Neural cell (in vitro differentiated cells): ENCODE measurements at regions not wholly inside any gene's neighbourhood (a gene's known extent, or its start where the extent isn't known, plus 50 kb on each side); places are given as distances from the start of the nearest gene placed in this dataset.

Experiments used
- H2AFZ ChIP-seq: fragments of 200-600, 300-800 bp; sonication (generic), shearing (Covaris generic); 2 replicates; pipeline ENCODE4 v1.6.0; 2014; ENCODE audit warnings: low read depth, mild to moderate bottlenecking, antibody characterized with exemption, low read length, moderate library complexity
- H3F3A ChIP-seq: fragments of 200-600 bp; shearing (Covaris generic); 2 replicates; pipeline ENCODE4 v1.6.1; 2016; ENCODE audit warnings: mild to moderate bottlenecking, moderate library complexity, mixed read lengths, antibody characterized with exemption, low read length; ENCODE audit not compliant: insufficient read depth, poor library complexity, severe bottlenecking
- H3K27ac ChIP-seq: fragments of 200-600, 300-800 bp; sonication (generic), shearing (Covaris generic); 2 replicates; pipeline ENCODE4 v1.5.1; 2014; ENCODE audit warnings: mild to moderate bottlenecking, low read length, moderate library complexity
- H3K27me3 ChIP-seq: fragments of 300-800, 200-600 bp; sonication (generic), shearing (Covaris generic); 2 replicates; pipeline ENCODE4 v1.6.0; 2014; ENCODE audit warnings: mild to moderate bottlenecking, low read depth, low read length, moderate library complexity; ENCODE audit not compliant: insufficient read depth
- H3K36me3 ChIP-seq: fragments of 300-800, 200-600 bp; sonication (generic), shearing (Covaris generic); 2 replicates; pipeline ENCODE4 v1.5.1; 2014; ENCODE audit warnings: mild to moderate bottlenecking, antibody characterized with exemption, low read length, moderate library complexity; ENCODE audit not compliant: insufficient read depth
- H3K4me2 ChIP-seq: fragments of 300-800, 200-600 bp; sonication (generic), shearing (Covaris generic); 2 replicates; pipeline ENCODE4 v1.6.0; 2014; ENCODE audit warnings: mild to moderate bottlenecking, low read length
- H3K4me3 ChIP-seq: fragments of 300-800, 200-600 bp; sonication (generic), shearing (Covaris generic); 2 replicates; pipeline ENCODE4 v1.5.1; 2014; ENCODE audit warnings: mild to moderate bottlenecking, low read length, moderate library complexity
- H3K79me2 ChIP-seq: fragments of 200-600 bp; shearing (Covaris generic); replicated peaks from 2 replicates; pipeline ENCODE4 v1.6.0; 2014; ENCODE audit warnings: mild to moderate bottlenecking, low read length, moderate library complexity; ENCODE audit not compliant: insufficient read depth
- H3K9ac ChIP-seq: fragments of 300-800, 200-600 bp; sonication (generic), shearing (Covaris generic); 2 replicates; pipeline ENCODE4 v1.6.1; 2016; ENCODE audit warnings: mild to moderate bottlenecking, low read length, mixed read lengths
- H3K9me2 ChIP-seq: fragments of 200-600 bp; shearing (Covaris generic); 2 replicates; pipeline ENCODE4 v1.6.1; 2016; ENCODE audit warnings: mild to moderate bottlenecking, low read length, mixed read lengths; ENCODE audit not compliant: insufficient read depth
- H3K9me3 ChIP-seq: fragments of 200-600, 300-800 bp; sonication (generic), shearing (Covaris generic); 2 replicates; pipeline ENCODE4 v1.6.1; 2016; ENCODE audit warnings: mild to moderate bottlenecking, mixed run types, low read length, moderate library complexity, mixed read lengths
- H4K20me1 ChIP-seq: fragments of 200-600 bp; shearing (Covaris generic); 2 replicates; pipeline ENCODE4 v1.6.1; 2016; ENCODE audit warnings: mild to moderate bottlenecking, mixed run types; ENCODE audit not compliant: insufficient read depth
- CTCF ChIP-seq: fragments of 450-650 bp; IDR thresholded peaks from 2 replicates; pipeline ENCODE4 v1.5.1; 2014; ENCODE audit warnings: antibody characterized with exemption, mild to moderate bottlenecking, moderate library complexity; ENCODE audit not compliant: poor library complexity, severe bottlenecking
- EP300 ChIP-seq: fragments of 450-650 bp; conservative IDR thresholded peaks from 2 replicates; pipeline ENCODE4 v1.6.1; 2014; ENCODE audit warnings: antibody characterized with exemption, mild to moderate bottlenecking, moderate library complexity; ENCODE audit not compliant: poor library complexity, severe bottlenecking
- EZH2 ChIP-seq: fragments of 200-600, 300-800 bp; shearing (Covaris generic), sonication (generic); IDR thresholded peaks from 2 replicates; pipeline ENCODE4 v1.6.1; 2014; ENCODE audit warnings: antibody characterized with exemption, low read length, borderline replicate concordance, mild to moderate bottlenecking; ENCODE audit not compliant: insufficient read depth, poor library complexity, severe bottlenecking
- MXI1 ChIP-seq: fragments of 450-650 bp; conservative IDR thresholded peaks from 2 replicates; pipeline ENCODE4 v1.6.1; 2014; ENCODE audit warnings: antibody characterized with exemption, mild to moderate bottlenecking; ENCODE audit not compliant: poor library complexity, severe bottlenecking
- POLR2AphosphoS5 ChIP-seq: IDR thresholded peaks from 2 replicates; pipeline ENCODE4 v1.6.1; 2012
- RAD21 ChIP-seq: fragments of 450-650 bp; conservative IDR thresholded peaks from 2 replicates; pipeline ENCODE4 v1.6.1; 2014; ENCODE audit warnings: antibody characterized with exemption, mild to moderate bottlenecking, moderate library complexity
- REST ChIP-seq: IDR thresholded peaks from 2 replicates; pipeline ENCODE4 v1.6.1; 2012; ENCODE audit warnings: borderline replicate concordance
- SMC3 ChIP-seq: fragments of 450-650 bp; conservative IDR thresholded peaks from 2 replicates; pipeline ENCODE4 v1.6.1; 2014; ENCODE audit warnings: antibody characterized with exemption, mild to moderate bottlenecking, moderate library complexity; ENCODE audit not compliant: poor library complexity
- TAF1 ChIP-seq: IDR thresholded peaks from 2 replicates; pipeline ENCODE4 v1.6.1; 2012; ENCODE audit warnings: low read depth

- no peaks in the 10 kb centered on the region for H3K27me3 ChIP-seq
- H3K79me2 ChIP-seq, result no peaks in the 10 kb centered on the region
- H3F3A ChIP-seq, result no peaks in the 10 kb centered on the region
- no peak overlapping the region for H3K27ac ChIP-seq
- no peak overlapping the region for H2AFZ ChIP-seq
- H3K9me2 ChIP-seq, result no peaks in the 10 kb centered on the region
- H3K4me2 ChIP-seq, result no peak overlapping the region
- H3K4me3 ChIP-seq, result no peak overlapping the region
- H3K9me3 ChIP-seq, result no peaks in the 10 kb centered on the region
- TF ChIP-seq MXI1 (no peak), POLR2AphosphoS5 (no peak), RAD21 (no peak), EP300 (no peak), TAF1 (no peak), REST (no peak), EZH2 (no peak), CTCF (no peak), SMC3 (no peak)
- no peaks in the 10 kb centered on the region for H3K36me3 ChIP-seq
- no peak overlapping the region for H3K9ac ChIP-seq
- no peaks in the 10 kb centered on the region for H4K20me1 ChIP-seq
Measured at GRCh38 chr4:20614816-20615215, 85.4 kb upstream of the PACRGL start.

GRCh38 chr4:20615486-20616260 lies 84.6 kb upstream of the PACRGL start:
- Histone ChIP-seq H3K9me3 (no peaks in the 10 kb centered on the region), H3K9me2 (no peaks in the 10 kb centered on the region), H3F3A (no peaks in the 10 kb centered on the region), H3K9ac (no peak overlapping the region), H4K20me1 (no peaks in the 10 kb centered on the region), H3K36me3 (no peaks in the 10 kb centered on the region), H3K79me2 (no peaks in the 10 kb centered on the region), H2AFZ (no peak overlapping the region), H3K27ac (no peak overlapping the region), H3K27me3 (no peaks in the 10 kb centered on the region), H3K4me3 (no peak overlapping the region), H3K4me2 (no peak overlapping the region)
- TF ChIP-seq SMC3, result no peak
- no peak for TF ChIP-seq REST
